ENCODE measurements at regions not wholly inside any gene's neighbourhood (a gene's known extent, or its start where the extent isn't known, plus 50 kb on each side); places are given as distances from the start of the nearest gene placed in this dataset.

DNA sequence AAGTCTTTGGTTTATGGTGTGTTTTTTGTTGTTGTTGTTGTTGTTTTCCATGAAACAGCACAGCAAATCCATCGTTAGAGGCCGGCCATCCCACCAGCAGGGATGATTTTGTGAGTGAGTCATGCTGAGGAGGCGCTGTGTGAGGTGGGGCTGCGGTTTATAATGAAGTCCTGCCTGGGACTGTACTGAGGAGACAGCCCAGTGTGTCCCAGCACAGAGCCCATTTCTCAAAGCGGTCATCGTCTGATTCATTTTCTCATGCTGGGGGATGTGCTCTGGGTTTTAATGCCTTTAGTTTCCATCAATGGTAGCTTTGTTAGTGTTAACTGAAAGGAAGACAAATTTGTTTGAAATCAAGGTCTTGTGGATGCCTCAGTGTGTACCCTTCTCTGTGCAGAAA is 129.3 kb upstream of the SERP2 start:
- H3K9me3 ChIP-seq (ENCODE audit: control insufficient read depth, insufficient read depth, low read depth, low read length): no peaks in the 10 kb centered on the region
- no peaks in the 10 kb centered on the region for H3K36me3 ChIP-seq (ENCODE audit: control insufficient read depth in 2 of 2, insufficient read depth in 1 of 2, low read length in 2 of 2)
- peaks cover 1% of the 10 kb centered on the region for H3K4me1 ChIP-seq (ENCODE audit: control insufficient read depth, insufficient read depth, low read length)
- ChIA-PET CTCF (interaction anchor here (0.6 to 1.8 kb wide), 3 partner anchors 190 to 195 kb away, joined by 3 to 9 read pairs (median 3); no protein-coding TSS in a partner anchor), POLR2A (no interaction called here)
- no peak overlapping the region for H3K27ac ChIP-seq (ENCODE audit: extremely low read depth, low read depth, low read length)
- TF ChIP-seq TSHZ1 (tag by site-specific recombination; IDR thresholded peaks at IDR 0.05; ENCODE audit: borderline replicate concordance): no peak
- no peak overlapping the region for H3K4me3 ChIP-seq (ENCODE audit: low read depth, low read length)

- TF ChIP-seq ZNF24 (tag by site-specific recombination; IDR thresholded peaks at IDR 0.05) (no peak), ZNF629 (tag by site-specific recombination; IDR thresholded peaks at IDR 0.05) (no peak), ZNF157 (tag by site-specific recombination; IDR thresholded peaks at IDR 0.05) (no peak), ZNF341 (tag by site-specific recombination; IDR thresholded peaks at IDR 0.05; ENCODE audit: low read depth) (peak; percentile 43), ZNF248 (tag by site-specific recombination; IDR thresholded peaks at IDR 0.05) (no peak), FEZF1 (tag by site-specific recombination; IDR thresholded peaks at IDR 0.05) (peak; percentile 53), ZNF621 (tag by site-specific recombination; IDR thresholded peaks at IDR 0.05) (no peak), GLIS1 (tag by site-specific recombination; IDR thresholded peaks at IDR 0.05) (no peak), ZBTB6 (tag by site-specific recombination; IDR thresholded peaks at IDR 0.05) (no peak), ZIC2 (tag by site-specific recombination; IDR thresholded peaks at IDR 0.05) (peak; percentile 89)
- Histone ChIP-seq H3K4me3 (ENCODE audit: low read depth, low read length) (no peak overlapping the region), H3K27ac (ENCODE audit: extremely low read depth, low read depth, low read length) (no peak overlapping the region; the same call in 1 of the 2 replicates), H3K4me1 (ENCODE audit: control insufficient read depth, insufficient read depth, low read length) (peaks cover 7% of the 10 kb centered on the region), H3K9me3 (ENCODE audit: control insufficient read depth, insufficient read depth, low read depth, low read length) (no peaks in the 10 kb centered on the region), H3K36me3 (ENCODE audit: control insufficient read depth in 2 of 2, insufficient read depth in 1 of 2, low read length in 2 of 2) (no peaks in the 10 kb centered on the region)
- ChIA-PET CTCF (interaction anchor here (0.6 kb wide), 1 partner anchor 220 kb away, joined by 6 read pairs; no protein-coding TSS in a partner anchor), POLR2A (no interaction called here)
Measured at GRCh38 chr13:44249431-44249836, 124.2 kb upstream of the SERP2 start.

DNA sequence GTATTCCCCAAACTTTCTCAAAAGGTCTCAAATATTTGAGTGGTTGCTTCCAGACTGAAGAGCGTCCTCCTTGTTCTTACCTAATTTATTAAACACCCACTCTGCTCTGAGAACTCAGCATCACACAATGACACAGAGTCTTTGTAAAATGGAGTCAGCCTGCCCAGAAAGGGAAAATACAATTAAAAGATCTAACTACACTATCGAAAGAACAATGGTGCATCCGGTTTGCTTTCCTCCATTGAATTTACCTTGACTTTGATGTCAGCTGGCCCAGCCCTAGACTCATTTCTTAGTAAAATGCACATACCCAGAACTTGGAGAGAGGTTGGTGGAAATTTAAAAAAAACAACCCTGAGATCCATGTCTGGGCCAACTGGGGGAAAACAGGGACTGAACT is 120.7 kb upstream of the SERP2 start:
- Histone ChIP-seq H3K9me3 (ENCODE audit: control insufficient read depth, insufficient read depth, low read depth, low read length) (no peaks in the 10 kb centered on the region), H3K4me3 (ENCODE audit: low read depth, low read length) (no peak overlapping the region), H3K4me1 (ENCODE audit: control insufficient read depth, insufficient read depth, low read length) (peaks cover 7% of the 10 kb centered on the region), H3K27ac (ENCODE audit: extremely low read depth, low read depth, low read length) (no peak overlapping the region), H3K36me3 (ENCODE audit: control insufficient read depth in 2 of 2, insufficient read depth in 1 of 2, low read length in 2 of 2) (no peaks in the 10 kb centered on the region)
- TF ChIP-seq ZNF626 (tag by site-specific recombination; IDR thresholded peaks at IDR 0.05): no peak
- no peak for TF ChIP-seq ZNF561 (tag by site-specific recombination; IDR thresholded peaks at IDR 0.05; ENCODE audit: borderline replicate concordance)
- TF ChIP-seq, protein P1, sequence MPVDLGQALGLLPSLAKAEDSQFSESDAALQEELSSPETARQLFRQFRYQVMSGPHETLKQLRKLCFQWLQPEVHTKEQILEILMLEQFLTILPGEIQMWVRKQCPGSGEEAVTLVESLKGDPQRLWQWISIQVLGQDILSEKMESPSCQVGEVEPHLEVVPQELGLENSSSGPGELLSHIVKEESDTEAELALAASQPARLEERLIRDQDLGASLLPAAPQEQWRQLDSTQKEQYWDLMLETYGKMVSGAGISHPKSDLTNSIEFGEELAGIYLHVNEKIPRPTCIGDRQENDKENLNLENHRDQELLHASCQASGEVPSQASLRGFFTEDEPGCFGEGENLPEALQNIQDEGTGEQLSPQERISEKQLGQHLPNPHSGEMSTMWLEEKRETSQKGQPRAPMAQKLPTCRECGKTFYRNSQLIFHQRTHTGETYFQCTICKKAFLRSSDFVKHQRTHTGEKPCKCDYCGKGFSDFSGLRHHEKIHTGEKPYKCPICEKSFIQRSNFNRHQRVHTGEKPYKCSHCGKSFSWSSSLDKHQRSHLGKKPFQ (tag by site-specific recombination; IDR thresholded peaks at IDR 0.05): no peak
- no peak for TF ChIP-seq ZNF37A (tag by site-specific recombination; IDR thresholded peaks at IDR 0.05)
- no peak for TF ChIP-seq ZNF510 (tag by site-specific recombination; IDR thresholded peaks at IDR 0.05; ENCODE audit: insufficient replicate concordance)
- TF ChIP-seq, protein P2, sequence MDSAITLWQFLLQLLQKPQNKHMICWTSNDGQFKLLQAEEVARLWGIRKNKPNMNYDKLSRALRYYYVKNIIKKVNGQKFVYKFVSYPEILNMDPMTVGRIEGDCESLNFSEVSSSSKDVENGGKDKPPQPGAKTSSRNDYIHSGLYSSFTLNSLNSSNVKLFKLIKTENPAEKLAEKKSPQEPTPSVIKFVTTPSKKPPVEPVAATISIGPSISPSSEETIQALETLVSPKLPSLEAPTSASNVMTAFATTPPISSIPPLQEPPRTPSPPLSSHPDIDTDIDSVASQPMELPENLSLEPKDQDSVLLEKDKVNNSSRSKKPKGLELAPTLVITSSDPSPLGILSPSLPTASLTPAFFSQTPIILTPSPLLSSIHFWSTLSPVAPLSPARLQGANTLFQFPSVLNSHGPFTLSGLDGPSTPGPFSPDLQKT (IDR thresholded peaks at IDR 0.05; ENCODE audit: borderline replicate concordance, low read depth, low read length): no peak
- TF ChIP-seq ZNF184 (tag by site-specific recombination; IDR thresholded peaks at IDR 0.05): no peak
- TF ChIP-seq ZBTB6 (tag by site-specific recombination; IDR thresholded peaks at IDR 0.05): no peak
- no peak for TF ChIP-seq ZNF239 (tag by site-specific recombination; IDR thresholded peaks at IDR 0.05)
- TF ChIP-seq ZFP69B (tag by site-specific recombination; IDR thresholded peaks at IDR 0.05): no peak
- TF ChIP-seq ZNF138 (tag by site-specific recombination; IDR thresholded peaks at IDR 0.05; ENCODE audit: borderline replicate concordance): no peak
- TF ChIP-seq GLIS2 (tag by site-specific recombination; IDR thresholded peaks at IDR 0.05): no peak
- TF ChIP-seq ZNF416 (tag by site-specific recombination; IDR thresholded peaks at IDR 0.05): no peak
- ChIA-PET CTCF (no interaction called here), POLR2A (no interaction called here)
